ENCODE measurements at regions not wholly inside any gene's neighbourhood (a gene's known extent, or its start where the extent isn't known, plus 50 kb on each side); places are given as distances from the start of the nearest gene placed in this dataset.

DNA sequence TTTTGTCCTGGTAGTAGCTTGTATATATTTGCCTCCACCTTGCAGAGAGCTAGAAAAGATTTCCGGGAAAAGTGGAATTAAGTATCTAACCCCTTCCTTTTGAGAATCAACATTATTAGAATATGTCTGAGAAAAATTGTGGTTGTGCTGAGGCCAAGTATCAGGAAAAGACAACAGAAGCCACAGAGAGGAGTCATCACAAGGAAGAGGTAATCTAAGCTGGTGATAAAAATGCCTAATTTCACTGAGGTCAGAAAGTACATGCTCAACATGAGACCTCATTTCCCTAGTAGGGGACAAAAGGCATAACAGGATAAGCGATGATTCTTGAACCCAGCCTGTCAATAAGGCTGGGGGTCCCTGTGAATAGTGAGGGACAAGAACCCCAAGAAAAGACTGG, 97.0 kb upstream of the PDE1C start:
- TF ChIP-seq, protein P1, sequence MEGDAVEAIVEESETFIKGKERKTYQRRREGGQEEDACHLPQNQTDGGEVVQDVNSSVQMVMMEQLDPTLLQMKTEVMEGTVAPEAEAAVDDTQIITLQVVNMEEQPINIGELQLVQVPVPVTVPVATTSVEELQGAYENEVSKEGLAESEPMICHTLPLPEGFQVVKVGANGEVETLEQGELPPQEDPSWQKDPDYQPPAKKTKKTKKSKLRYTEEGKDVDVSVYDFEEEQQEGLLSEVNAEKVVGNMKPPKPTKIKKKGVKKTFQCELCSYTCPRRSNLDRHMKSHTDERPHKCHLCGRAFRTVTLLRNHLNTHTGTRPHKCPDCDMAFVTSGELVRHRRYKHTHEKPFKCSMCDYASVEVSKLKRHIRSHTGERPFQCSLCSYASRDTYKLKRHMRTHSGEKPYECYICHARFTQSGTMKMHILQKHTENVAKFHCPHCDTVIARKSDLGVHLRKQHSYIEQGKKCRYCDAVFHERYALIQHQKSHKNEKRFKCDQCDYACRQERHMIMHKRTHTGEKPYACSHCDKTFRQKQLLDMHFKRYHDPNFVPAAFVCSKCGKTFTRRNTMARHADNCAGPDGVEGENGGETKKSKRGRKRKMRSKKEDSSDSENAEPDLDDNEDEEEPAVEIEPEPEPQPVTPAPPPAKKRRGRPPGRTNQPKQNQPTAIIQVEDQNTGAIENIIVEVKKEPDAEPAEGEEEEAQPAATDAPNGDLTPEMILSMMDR (IDR thresholded peaks at IDR 0.05 in 4 of 5, conservative IDR thresholded peaks at IDR 0.05 in 1 of 5) = no peak
- TF ChIP-seq POLR2A (IDR thresholded peaks at IDR 0.05) = no peak

Measured in gastrocnemius medialis (tissue), 4 donors.